ENCODE measurements at regions not wholly inside any gene's neighbourhood (a gene's known extent, or its start where the extent isn't known, plus 50 kb on each side); places are given as distances from the start of the nearest gene placed in this dataset.

GRCh38 chr5:158082696-158083287, 223.8 kb upstream of the CLINT1 start:
- Histone ChIP-seq H3K27me3 (ENCODE audit: control insufficient read depth, insufficient read depth, low read length) (peaks cover 2% of the 10 kb centered on the region), H3K9ac (ENCODE audit: insufficient read depth, low read length) (no peak overlapping the region), H3K9me3 (ENCODE audit: control insufficient read depth, insufficient read depth, low read depth, low read length) (no peaks in the 10 kb centered on the region), H3K4me1 (ENCODE audit: control insufficient read depth, extremely low read depth, insufficient read depth, low read length) (no peaks in the 10 kb centered on the region), H3K4me3 (replicated peaks in 1 of 4; ENCODE audit: control extremely low read depth in 1 of 4, insufficient read depth in 1 of 4, low read depth in 3 of 4, low read length in 4 of 4) (no peak overlapping the region), H4K20me1 (ENCODE audit: control insufficient read depth, extremely low read depth, insufficient read depth, low read length) (no peaks in the 10 kb centered on the region), H3K36me3 (ENCODE audit: control insufficient read depth, insufficient read depth, low read length) (no peaks in the 10 kb centered on the region), H3K4me2 (ENCODE audit: extremely low read depth, insufficient read depth, low read length) (no peak overlapping the region), H3K27ac (ENCODE audit: insufficient read depth, low read length) (no peak overlapping the region), H2AFZ (ENCODE audit: low read length) (no peak overlapping the region), H3K79me2 (ENCODE audit: control insufficient read depth, insufficient read depth, low read length) (no peaks in the 10 kb centered on the region)
- TF ChIP-seq CTCF (conservative IDR thresholded peaks at IDR 0.05 in 1 of 2, IDR thresholded peaks at IDR 0.05 in 1 of 2; ENCODE audit: low read depth in 1 of 2, low read length in 2 of 2) (no peak), EZH2 (IDR thresholded peaks at IDR 0.05; ENCODE audit: low read length, missing control alignments) (no peak)
- no peak for DNase-seq (ENCODE audit: low read depth in 2 of 2)

GRCh38 chr5:158080112-158080511, 221.2 kb upstream of the CLINT1 start:
- no peaks in the 10 kb centered on the region for H4K20me1 ChIP-seq (ENCODE audit: control insufficient read depth, extremely low read depth, insufficient read depth, low read length)
- H3K27me3 ChIP-seq (ENCODE audit: control insufficient read depth, insufficient read depth, low read length) = peaks cover 2% of the 10 kb centered on the region
- H3K79me2 ChIP-seq (ENCODE audit: control insufficient read depth, insufficient read depth, low read length) = no peaks in the 10 kb centered on the region
- H3K4me1 ChIP-seq (ENCODE audit: control insufficient read depth, extremely low read depth, insufficient read depth, low read length) = peaks cover 6% of the 10 kb centered on the region
- no peaks in the 10 kb centered on the region for H3K36me3 ChIP-seq (ENCODE audit: control insufficient read depth, insufficient read depth, low read length)
- no peak overlapping the region for H3K27ac ChIP-seq (ENCODE audit: insufficient read depth, low read length)
- H3K9me3 ChIP-seq (ENCODE audit: control insufficient read depth, insufficient read depth, low read depth, low read length) = no peaks in the 10 kb centered on the region
- H3K4me3 ChIP-seq (replicated peaks in 1 of 4; ENCODE audit: control extremely low read depth in 1 of 4, insufficient read depth in 1 of 4, low read depth in 3 of 4, low read length in 4 of 4) = no peak overlapping the region
- no peak overlapping the region for H3K9ac ChIP-seq (ENCODE audit: insufficient read depth, low read length)
- TF ChIP-seq EZH2 (IDR thresholded peaks at IDR 0.05; ENCODE audit: low read length, missing control alignments) (no peak), CTCF (conservative IDR thresholded peaks at IDR 0.05 in 1 of 2, IDR thresholded peaks at IDR 0.05 in 1 of 2; ENCODE audit: low read depth in 1 of 2, low read length in 2 of 2) (no peak)
- DNase-seq (ENCODE audit: low read depth in 2 of 2) = no peak
- H3K4me2 ChIP-seq (ENCODE audit: extremely low read depth, insufficient read depth, low read length) = no peak overlapping the region
- no peak overlapping the region for H2AFZ ChIP-seq (ENCODE audit: low read length)

- TF ChIP-seq EZH2 (IDR thresholded peaks at IDR 0.05; ENCODE audit: low read length, missing control alignments) = no peak
- TF ChIP-seq CTCF (conservative IDR thresholded peaks at IDR 0.05 in 1 of 2, IDR thresholded peaks at IDR 0.05 in 1 of 2; ENCODE audit: low read depth in 1 of 2, low read length in 2 of 2) = no peak
- Histone ChIP-seq H3K36me3 (ENCODE audit: control insufficient read depth, insufficient read depth, low read length) (no peaks in the 10 kb centered on the region), H2AFZ (ENCODE audit: low read length) (no peak overlapping the region), H3K27me3 (ENCODE audit: control insufficient read depth, insufficient read depth, low read length) (peaks cover 2% of the 10 kb centered on the region), H3K4me3 (replicated peaks in 1 of 4; ENCODE audit: control extremely low read depth in 1 of 4, insufficient read depth in 1 of 4, low read depth in 3 of 4, low read length in 4 of 4) (no peak overlapping the region), H3K79me2 (ENCODE audit: control insufficient read depth, insufficient read depth, low read length) (no peaks in the 10 kb centered on the region), H3K4me2 (ENCODE audit: extremely low read depth, insufficient read depth, low read length) (no peak overlapping the region), H4K20me1 (ENCODE audit: control insufficient read depth, extremely low read depth, insufficient read depth, low read length) (no peaks in the 10 kb centered on the region), H3K27ac (ENCODE audit: insufficient read depth, low read length) (no peak overlapping the region), H3K4me1 (ENCODE audit: control insufficient read depth, extremely low read depth, insufficient read depth, low read length) (peaks cover 6% of the 10 kb centered on the region), H3K9ac (ENCODE audit: insufficient read depth, low read length) (no peak overlapping the region), H3K9me3 (ENCODE audit: control insufficient read depth, insufficient read depth, low read depth, low read length) (no peaks in the 10 kb centered on the region)
- DNase-seq (ENCODE audit: low read depth in 2 of 2) = no peak
Measured at GRCh38 chr5:158079097-158079496, 220.2 kb upstream of the CLINT1 start.
